ENCODE measurements at regions not wholly inside any gene's neighbourhood (a gene's known extent, or its start where the extent isn't known, plus 50 kb on each side); places are given as distances from the start of the nearest gene placed in this dataset.
A peak's percentile ranks its signal among the peaks of the same experiment; 100 is the strongest.

DNA sequence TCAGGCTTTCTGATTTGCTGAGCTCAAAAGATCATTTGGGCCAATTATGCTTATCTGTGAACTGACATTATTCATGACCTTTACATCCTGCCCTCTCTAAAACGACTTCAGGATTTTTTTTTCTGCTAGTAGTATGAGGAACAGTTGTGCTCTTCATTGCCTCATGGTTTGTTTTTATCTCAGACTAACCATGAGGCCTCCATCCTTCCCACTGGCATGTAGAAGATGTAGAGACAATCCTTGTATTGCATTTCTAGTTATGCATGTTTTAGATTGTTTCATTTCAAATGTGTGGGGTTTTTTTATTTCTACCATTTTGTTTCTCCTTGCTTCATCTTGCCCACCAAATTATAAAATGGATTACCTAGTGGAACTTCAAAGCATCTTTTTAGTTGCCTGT is 82.8 kb upstream of the C1orf87 start:
- Histone ChIP-seq H3K27ac (no peak overlapping the region), H3K36me3 (no peaks in the 10 kb centered on the region), H3K27me3 (no peaks in the 10 kb centered on the region), H3K4me1 (no peaks in the 10 kb centered on the region), H3K4me3 (no peak overlapping the region), H3K9me3 (no peaks in the 10 kb centered on the region)
- no peak for TF ChIP-seq CTCF (IDR thresholded peaks at IDR 0.05)
- no peak for DNase-seq (ENCODE audit: low spot score in 2 of 2)
- intact Hi-C loops (cut with DNase I): loop anchor here (5.0 to 10.0 kb wide), 2 partner anchors 886 to 1698 kb away; no protein-coding TSS in a partner anchor

GRCh38 chr1:60153961-60154360 is 80.4 kb upstream of the C1orf87 start:
- H3K4me1 ChIP-seq: peaks cover 0 to 3% of the 10 kb centered on the region in 2 donors
- H3K36me3 ChIP-seq: no peaks in the 10 kb centered on the region
- intact Hi-C loops (cut with DNase I): loop anchor here (10.0 kb wide), 1 partner anchor 1701 kb away; no protein-coding TSS in a partner anchor
- H3K9me3 ChIP-seq: no peaks in the 10 kb centered on the region
- no peaks in the 10 kb centered on the region for H3K27me3 ChIP-seq
- no peak for TF ChIP-seq CTCF (IDR thresholded peaks at IDR 0.05)
- no peak for DNase-seq (ENCODE audit: low spot score in 2 of 2)
- no peak overlapping the region for H3K4me3 ChIP-seq
- H3K27ac ChIP-seq: no peak overlapping the region

- Histone ChIP-seq H3K4me3 (no peak overlapping the region), H3K9me3 (no peaks in the 10 kb centered on the region), H3K4me1 (peaks cover 0 to 3% of the 10 kb centered on the region in 2 donors), H3K36me3 (no peaks in the 10 kb centered on the region), H3K27me3 (no peaks in the 10 kb centered on the region), H3K27ac (no peak overlapping the region)
- no peak for DNase-seq (ENCODE audit: low spot score in 2 of 2)
- intact Hi-C loops (cut with DNase I): loop anchor here (10.0 kb wide), 1 partner anchor 1702 kb away; no protein-coding TSS in a partner anchor
- TF ChIP-seq CTCF (IDR thresholded peaks at IDR 0.05): no peak
Measured at GRCh38 chr1:60152891-60153290, 79.3 kb upstream of the C1orf87 start.

- H3K9me3 ChIP-seq: no peaks in the 10 kb centered on the region
- H3K27me3 ChIP-seq: no peaks in the 10 kb centered on the region
- intact Hi-C loops (cut with DNase I): loop anchor here (10.0 kb wide), 1 partner anchor 1703 kb away; no protein-coding TSS in a partner anchor
- no peak overlapping the region for H3K4me3 ChIP-seq
- no peaks in the 10 kb centered on the region for H3K36me3 ChIP-seq
- H3K27ac ChIP-seq: no peak overlapping the region
- TF ChIP-seq CTCF (IDR thresholded peaks at IDR 0.05): no peak
- DNase-seq (ENCODE audit: low spot score in 2 of 2): no peak
- H3K4me1 ChIP-seq: peaks cover 0 to 3% of the 10 kb centered on the region in 2 donors
Measured at GRCh38 chr1:60151311-60151710, 77.7 kb upstream of the C1orf87 start.

GRCh38 chr1:60149251-60149650 is 75.7 kb upstream of the C1orf87 start:
- no peak overlapping the region for H3K27ac ChIP-seq
- H3K27me3 ChIP-seq: no peaks in the 10 kb centered on the region
- H3K36me3 ChIP-seq: no peaks in the 10 kb centered on the region
- H3K9me3 ChIP-seq: no peaks in the 10 kb centered on the region
- peak in 1 of 2 donors; percentile 62 for DNase-seq (ENCODE audit: low spot score in 2 of 2)
- intact Hi-C loops (cut with DNase I): no loop called here
- no peak overlapping the region for H3K4me3 ChIP-seq
- peaks cover 0 to 3% of the 10 kb centered on the region in 2 donors for H3K4me1 ChIP-seq
- no peak for TF ChIP-seq CTCF (IDR thresholded peaks at IDR 0.05)

- Histone ChIP-seq H3K9me3 (no peaks in the 10 kb centered on the region), H3K36me3 (no peaks in the 10 kb centered on the region), H3K27me3 (no peaks in the 10 kb centered on the region), H3K27ac (no peak overlapping the region), H3K4me1 (peaks cover 0 to 3% of the 10 kb centered on the region in 2 donors), H3K4me3 (no peak overlapping the region)
- TF ChIP-seq CTCF (IDR thresholded peaks at IDR 0.05): no peak
- intact Hi-C loops (cut with DNase I): no loop called here
- no peak for DNase-seq (ENCODE audit: low spot score in 2 of 2)
Measured at GRCh38 chr1:60146884-60147283, 73.3 kb upstream of the C1orf87 start.
